ENCODE measurements at regions not wholly inside any gene's neighbourhood (a gene's known extent, or its start where the extent isn't known, plus 50 kb on each side); places are given as distances from the start of the nearest gene placed in this dataset.

GRCh38 chr1:191609305-191609704, 549.0 kb upstream of the RGS18 start:
- TF ChIP-seq, protein P1, sequence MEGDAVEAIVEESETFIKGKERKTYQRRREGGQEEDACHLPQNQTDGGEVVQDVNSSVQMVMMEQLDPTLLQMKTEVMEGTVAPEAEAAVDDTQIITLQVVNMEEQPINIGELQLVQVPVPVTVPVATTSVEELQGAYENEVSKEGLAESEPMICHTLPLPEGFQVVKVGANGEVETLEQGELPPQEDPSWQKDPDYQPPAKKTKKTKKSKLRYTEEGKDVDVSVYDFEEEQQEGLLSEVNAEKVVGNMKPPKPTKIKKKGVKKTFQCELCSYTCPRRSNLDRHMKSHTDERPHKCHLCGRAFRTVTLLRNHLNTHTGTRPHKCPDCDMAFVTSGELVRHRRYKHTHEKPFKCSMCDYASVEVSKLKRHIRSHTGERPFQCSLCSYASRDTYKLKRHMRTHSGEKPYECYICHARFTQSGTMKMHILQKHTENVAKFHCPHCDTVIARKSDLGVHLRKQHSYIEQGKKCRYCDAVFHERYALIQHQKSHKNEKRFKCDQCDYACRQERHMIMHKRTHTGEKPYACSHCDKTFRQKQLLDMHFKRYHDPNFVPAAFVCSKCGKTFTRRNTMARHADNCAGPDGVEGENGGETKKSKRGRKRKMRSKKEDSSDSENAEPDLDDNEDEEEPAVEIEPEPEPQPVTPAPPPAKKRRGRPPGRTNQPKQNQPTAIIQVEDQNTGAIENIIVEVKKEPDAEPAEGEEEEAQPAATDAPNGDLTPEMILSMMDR (IDR thresholded peaks at IDR 0.05), result no peak
- no peak for TF ChIP-seq POLR2A (IDR thresholded peaks at IDR 0.05)
- no peak for TF ChIP-seq POLR2AphosphoS5 (IDR thresholded peaks at IDR 0.05)
- no peak for TF ChIP-seq EP300 (IDR thresholded peaks at IDR 0.05)
